K562 (cell line): ENCODE measurements at regions not wholly inside any gene's neighbourhood (a gene's known extent, or its start where the extent isn't known, plus 50 kb on each side); places are given as distances from the start of the nearest gene placed in this dataset.

ENCODE experiments used
- ATAC-seq: fragments of 200-7000 bp; cut with Tn5 transposase; 3 replicates; pipeline ENCODE4 v1.9.1; 2020; ENCODE audit warnings: moderate library complexity
- BruUV-seq: library from RNA; stranded (reverse); fragments of 400-500 nt; replicated peaks from 2 replicates; lab custom pipeline; 2021; lab: Mats Ljungman, UMichigan
- CTCF ChIA-PET: fragments of 300-600 bp; formaldehyde crosslinking; extraction: SDS; loops from one replicate; lab custom pipeline; 2021; ENCODE audit warnings: low intra/inter-chr PET ratio; lab: Yijun Ruan, JAX
- POLR2A ChIA-PET: fragments of 300-600, 350-650 bp; sonication (Branson Sonifier 250); formaldehyde crosslinking; extraction: SDS; loops from one replicate; lab custom pipeline; 2021; ENCODE audit warnings: antibody characterized with exemption, inconsistent platforms; lab: Yijun Ruan, JAX
- DNase-seq, 4 experiments: peaks; one replicate each; pipeline versions ENCODE4 v3.0.0 to v3.0.0-alpha.2; 2011 to 2018; ENCODE audit warnings: low spot score in 3 of 4, mixed read lengths in 3 of 4; ENCODE audit errors: extremely low read depth in 1 of 4
- FAIRE-seq: peaks from 2 replicates; lab custom pipeline; 2011; peaks lifted over from hg19 to GRCh38; lab: Jason Lieb, UNC
- H2AFZ ChIP-seq: 2 replicates; pipeline ENCODE4 v1.6.0; 2011; ENCODE audit warnings: low read depth, low read length, control low read depth, inconsistent platforms
- H3K27ac ChIP-seq: fragments of 200-600 bp; 3 replicates; pipeline ENCODE4 v1.8.0; 2011; ENCODE audit warnings: low read depth, mild to moderate bottlenecking, control low read depth, inconsistent platforms, low read length, moderate library complexity, mixed read lengths; ENCODE audit errors: extremely low read depth
- H3K27me3 ChIP-seq, 2 experiments: fragments of 300-600 bp in 1 of 2; 2 replicates in 1 of 2; 3 replicates in 1 of 2; pipeline versions ENCODE4 v1.6.0 to v1.8.0; 2011; ENCODE audit warnings: inconsistent platforms in 2 of 2, low read length in 2 of 2, mild to moderate bottlenecking in 1 of 2, mixed read lengths in 1 of 2, moderate library complexity in 1 of 2; ENCODE audit not compliant: control insufficient read depth in 2 of 2, insufficient read depth in 2 of 2
- H3K36me3 ChIP-seq: fragments of 300-600 bp; 3 replicates; pipeline ENCODE4 v1.8.0; 2011; ENCODE audit warnings: mild to moderate bottlenecking, low read length, inconsistent platforms; ENCODE audit not compliant: control insufficient read depth, insufficient read depth
- H3K4me1 ChIP-seq, 2 experiments: fragments of 200-600 bp in 1 of 2; replicated peaks in 1 of 2; 2 replicates in 1 of 2; 3 replicates in 1 of 2; pipeline versions ENCODE4 v1.5.1 to v1.8.0; 2011; ENCODE audit warnings: inconsistent platforms in 2 of 2, low read length in 2 of 2, mild to moderate bottlenecking in 1 of 2, mixed read lengths in 1 of 2, moderate library complexity in 1 of 2; ENCODE audit not compliant: control insufficient read depth in 2 of 2, insufficient read depth in 2 of 2
- H3K4me2 ChIP-seq: 2 replicates; pipeline ENCODE4 v1.6.1; 2011; ENCODE audit warnings: low read length, control low read depth, inconsistent platforms, mixed read lengths; ENCODE audit not compliant: insufficient read depth
- H3K4me3 ChIP-seq: fragments of 200-600 bp; sonication (generic), shearing (Covaris generic); 2 replicates; pipeline ENCODE4 v1.5.1; 2016; ENCODE audit warnings: control low read depth, inconsistent platforms
- H3K79me2 ChIP-seq: fragments of 200-600 bp; 3 replicates; pipeline ENCODE4 v1.8.0; 2011; ENCODE audit warnings: low read length, inconsistent platforms; ENCODE audit not compliant: control insufficient read depth, insufficient read depth
- H3K9ac ChIP-seq, 2 experiments: 2 replicates each; pipeline versions ENCODE4 v1.6.0 to v1.6.1; 2011; ENCODE audit warnings: low read depth in 2 of 2, low read length in 2 of 2, control low read depth in 1 of 2, inconsistent platforms in 1 of 2, mild to moderate bottlenecking in 1 of 2, mixed read lengths in 1 of 2; ENCODE audit not compliant: insufficient read depth in 1 of 2
- H3K9me1 ChIP-seq: one replicate; pipeline ENCODE4 v1.6.0; 2011; ENCODE audit warnings: inconsistent platforms, mild to moderate bottlenecking, low read length, moderate library complexity; ENCODE audit not compliant: control insufficient read depth, insufficient read depth
- H3K9me3 ChIP-seq: replicated peaks from 2 replicates; pipeline ENCODE4 v1.5.1; 2011; ENCODE audit warnings: low read depth, low read length, inconsistent platforms; ENCODE audit not compliant: control insufficient read depth, insufficient read depth
- H4K20me1 ChIP-seq: replicated peaks from 2 replicates; pipeline ENCODE4 v1.6.1; 2011; ENCODE audit warnings: low read length, inconsistent platforms, mixed read lengths; ENCODE audit not compliant: control insufficient read depth, insufficient read depth
- E2F4 ChIP-seq: sonication (generic); formaldehyde crosslinking; IDR thresholded peaks from 2 replicates; pipeline ENCODE4 v1.8.0; 2022; ENCODE audit warnings: mild to moderate bottlenecking, low read depth, missing genetic modification reagents
- NR4A1 ChIP-seq, 2 experiments: fragments of 250-450 bp in 1 of 2; fragments of 450-650 bp in 1 of 2; sonication (Bioruptor Pico) in 1 of 2; IDR thresholded peaks; 2 replicates each; pipeline versions ENCODE4 v1.4.0 to v1.6.1; 2016 to 2020; ENCODE audit warnings: mild to moderate bottlenecking in 2 of 2, missing compliant biosample characterization in 1 of 2, missing genetic modification characterization in 1 of 2, moderate library complexity in 1 of 2
- NUFIP1 ChIP-seq: fragments of 450-650 bp; IDR thresholded peaks from 2 replicates; pipeline ENCODE4 v1.6.1; 2018; ENCODE audit not compliant: partially characterized antibody
- SRSF7 ChIP-seq: fragments of 200-400 bp; formaldehyde crosslinking; optimal IDR thresholded peaks from 2 replicates; pipeline ENCODE3; 2017; ENCODE audit warnings: mild to moderate bottlenecking, low read depth, low read length
- TCFL5 ChIP-seq: fragments of 250-450 bp; sonication (Bioruptor Pico); conservative IDR thresholded peaks from 2 replicates; pipeline ENCODE4 v1.6.1; 2021; ENCODE audit warnings: mild to moderate bottlenecking, moderate library complexity, matching md5 sums
- ZNF146 ChIP-seq: IDR thresholded peaks from one replicate; pipeline ENCODE4 v1.6.1; 2018; ENCODE audit warnings: missing compliant biosample characterization; ENCODE audit not compliant: unreplicated experiment
- ZNF184 ChIP-seq: sonication (generic); formaldehyde crosslinking; IDR thresholded peaks from 2 replicates; pipeline ENCODE4 v1.5.0; 2020; ENCODE audit warnings: missing genetic modification reagents
- ZNF639 ChIP-seq, 2 experiments: fragments of 200-800 bp in 1 of 2; sonication (Bioruptor generic) in 1 of 2; sonication (generic) in 1 of 2; formaldehyde crosslinking in 1 of 2; IDR thresholded peaks in 1 of 2; conservative IDR thresholded peaks in 1 of 2; 2 replicates each; pipeline versions ENCODE4 v1.5.0 to v1.6.1; 2016 to 2020; ENCODE audit warnings: missing compliant biosample characterization in 1 of 2, missing genetic modification characterization in 1 of 2, missing genetic modification reagents in 1 of 2
- WGBS: fragments of 100-300 bp; shearing (Covaris generic); methylation state at CpG from one replicate; pipeline ENCODE4 v1.1.6; 2016; ENCODE audit warnings: low coverage, mixed read lengths; ENCODE audit not compliant: insufficient coverage; ENCODE audit errors: missing lambda C conversion rate; 5-methylcytosine and 5-hydroxymethylcytosine counted together
- in situ Hi-C: fragments of 300-500 bp; cut with MboI; formaldehyde crosslinking; loops from 4 replicates; pipeline ENCODE4 v1.15.0; 2018; ENCODE audit warnings: inconsistent platforms, mixed read lengths
- intact Hi-C: fragments of 100-400 bp; cut with micrococcal nuclease; formaldehyde crosslinking; loops from 2 replicates; pipeline ENCODE4 v1.14.2; 2022

GRCh38 chr5:25453500-25453899, 808.7 kb upstream of the CDH10 start:
- no TSS peak for BruUV-seq
- TF ChIP-seq NUFIP1 (no peak), TCFL5 (CRISPR knock-in tag) (no peak), ZNF146 (CRISPR knock-in tag) (no peak)
- Histone ChIP-seq H3K4me3 (no peak overlapping the region), H3K4me1 (no peaks in the 10 kb centered on the region), H3K79me2 (no peaks in the 10 kb centered on the region), H3K9me1 (no peaks in the 10 kb centered on the region), H2AFZ (no peak overlapping the region), H3K9me3 (no peaks in the 10 kb centered on the region; the same call in 1 of the 2 replicates), H3K36me3 (no peaks in the 10 kb centered on the region), H3K4me2 (no peak overlapping the region), H3K9ac (no peak overlapping the region), H3K27ac (no peak overlapping the region), H3K27me3 (no peaks in the 10 kb centered on the region), H4K20me1 (no peaks in the 10 kb centered on the region)
- no peak for ATAC-seq
- ChIA-PET CTCF (no interaction called here), POLR2A (no interaction called here)
- intact Hi-C loops (no loop called here), in situ Hi-C loops (no loop called here)
- no peak for DNase-seq
- FAIRE-seq = no peak

GRCh38 chr5:25451294-25451693, 806.5 kb upstream of the CDH10 start:
- CTCF ChIA-PET = no interaction called here
- ATAC-seq = no peak
- no peak overlapping the region for H2AFZ ChIP-seq
- BruUV-seq = no TSS peak
- H3K79me2 ChIP-seq = no peaks in the 10 kb centered on the region
- H3K4me3 ChIP-seq = no peak overlapping the region
- H3K4me1 ChIP-seq = no peaks in the 10 kb centered on the region
- H3K27me3 ChIP-seq = no peaks in the 10 kb centered on the region
- no peaks in the 10 kb centered on the region for H3K9me1 ChIP-seq
- intact Hi-C loops (no loop called here), in situ Hi-C loops (no loop called here)
- no peak overlapping the region for H3K4me2 ChIP-seq
- no peak overlapping the region for H3K27ac ChIP-seq
- H3K36me3 ChIP-seq = no peaks in the 10 kb centered on the region
- no peak for DNase-seq
- no peak for FAIRE-seq
- TF ChIP-seq ZNF639 (CRISPR knock-in tag; conservative IDR thresholded peaks at IDR 0.05 in 1 of 2, IDR thresholded peaks at IDR 0.05 in 1 of 2) = no peak
- no peak for TF ChIP-seq SRSF7
- TF ChIP-seq E2F4 (CRISPR knock-in tag) = no peak
- no peak for TF ChIP-seq ZNF184 (CRISPR knock-in tag)
- TF ChIP-seq NR4A1 (CRISPR knock-in tag; IDR thresholded peaks at IDR 0.05) = no peak
- no peak for TF ChIP-seq NR4A1 (tag; IDR thresholded peaks at IDR 0.05)
- H4K20me1 ChIP-seq = no peaks in the 10 kb centered on the region
- WGBS = 0% methylated on average over 2 of the region's 2 CpGs
- no peak overlapping the region for H3K9ac ChIP-seq
- H3K9me3 ChIP-seq = no peaks in the 10 kb centered on the region; the same call in 1 of the 2 replicates
- POLR2A ChIA-PET = no interaction called here
